HFFc6 (cell line): ENCODE measurements at regions not wholly inside any gene's neighbourhood (a gene's known extent, or its start where the extent isn't known, plus 50 kb on each side); places are given as distances from the start of the nearest gene placed in this dataset.

Experiments
- DNase-seq: peaks from one replicate; pipeline ENCODE4 v3.0.0-alpha.2; 2018
- H3K27ac Mint-ChIP-seq: 2 replicates; pipeline ENCODE4 v1.8.0; 2020; ENCODE audit warnings: mild to moderate bottlenecking, mixed read lengths
- H3K27me3 Mint-ChIP-seq: 2 replicates; pipeline ENCODE4 v1.8.0; 2021; ENCODE audit warnings: mild to moderate bottlenecking, moderate library complexity, mixed read lengths; ENCODE audit not compliant: insufficient read depth
- H3K36me3 Mint-ChIP-seq: 2 replicates; pipeline ENCODE4 v1.8.0; 2021; ENCODE audit warnings: low read depth, mixed read lengths
- H3K4me1 Mint-ChIP-seq: 2 replicates; pipeline ENCODE4 v1.8.0; 2020; ENCODE audit warnings: low read depth, mixed read lengths
- H3K4me3 Mint-ChIP-seq: 2 replicates; pipeline ENCODE4 v1.8.0; 2020; ENCODE audit warnings: mild to moderate bottlenecking, moderate library complexity, mixed read lengths
- H3K9me3 Mint-ChIP-seq: 2 replicates; pipeline ENCODE4 v1.8.0; 2020; ENCODE audit warnings: mild to moderate bottlenecking, mixed read lengths
- CTCF ChIP-seq: fragments of 200-600 bp; sonication (generic); IDR thresholded peaks from 2 replicates; pipeline ENCODE4 v1.5.0; 2021; ENCODE audit warnings: antibody characterized with exemption, mild to moderate bottlenecking

DNA sequence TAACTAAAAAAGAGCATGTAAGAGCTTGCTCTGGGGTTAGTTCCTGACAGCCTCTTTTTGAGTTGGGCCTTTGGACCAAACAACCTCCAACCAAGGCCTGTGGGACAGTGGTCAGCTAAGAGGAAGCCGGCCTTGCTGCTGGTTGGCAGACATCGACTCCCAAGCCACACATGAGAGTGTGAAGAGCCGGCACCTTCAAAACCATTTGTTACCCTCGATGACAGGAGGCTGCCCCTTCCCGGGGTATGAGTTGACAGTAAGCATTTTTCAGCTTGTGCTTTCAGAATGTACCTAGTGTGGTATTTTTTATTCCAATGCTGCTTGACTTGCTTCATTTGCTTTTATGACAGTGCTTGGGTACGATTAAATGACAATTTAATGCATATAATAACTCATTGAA is 168.6 kb upstream of the IGFBP7 start:
- Mint-ChIP-seq H3K9me3 (no peaks in the 10 kb centered on the region), H3K27me3 (peaks cover 10% of the 10 kb centered on the region), H3K4me3 (no peak overlapping the region), H3K27ac (no peak overlapping the region), H3K36me3 (no peaks in the 10 kb centered on the region), H3K4me1 (no peaks in the 10 kb centered on the region)
- TF ChIP-seq CTCF: no peak
- no peak for DNase-seq

DNA sequence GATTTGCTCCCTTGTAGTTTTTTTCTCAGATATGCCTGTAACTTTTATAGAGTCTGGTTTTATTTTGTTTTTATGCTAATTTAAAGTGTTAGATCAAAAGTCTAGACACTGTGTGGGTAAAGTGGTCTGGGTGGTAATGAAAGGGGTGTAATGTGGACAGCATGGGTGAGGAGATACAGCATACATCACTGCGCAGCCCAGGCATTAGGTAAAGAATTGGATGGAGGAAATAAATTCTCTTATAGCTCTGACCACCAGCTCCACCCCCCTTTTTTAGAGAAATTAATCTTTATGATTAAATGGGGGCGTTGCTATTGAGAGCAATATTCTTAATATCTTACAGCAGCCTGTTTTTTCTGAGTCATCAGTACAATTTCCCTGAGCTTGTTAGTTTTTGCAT is 163.9 kb upstream of the IGFBP7 start:
- TF ChIP-seq CTCF: no peak
- no peak for DNase-seq
- no peaks in the 10 kb centered on the region for H3K36me3 Mint-ChIP-seq
- no peaks in the 10 kb centered on the region for H3K4me1 Mint-ChIP-seq
- peaks cover 6% of the 10 kb centered on the region for H3K27me3 Mint-ChIP-seq
- no peak overlapping the region for H3K4me3 Mint-ChIP-seq
- no peaks in the 10 kb centered on the region for H3K9me3 Mint-ChIP-seq
- H3K27ac Mint-ChIP-seq: no peak overlapping the region

GRCh38 chr4:57270346-57270745 is 160.2 kb upstream of the IGFBP7 start:
- H3K4me1 Mint-ChIP-seq: no peaks in the 10 kb centered on the region
- peaks cover 6% of the 10 kb centered on the region for H3K27me3 Mint-ChIP-seq
- DNase-seq: no peak
- H3K4me3 Mint-ChIP-seq: no peak overlapping the region
- TF ChIP-seq CTCF: no peak
- H3K36me3 Mint-ChIP-seq: no peaks in the 10 kb centered on the region
- no peaks in the 10 kb centered on the region for H3K9me3 Mint-ChIP-seq
- no peak overlapping the region for H3K27ac Mint-ChIP-seq

GRCh38 chr4:57265831-57266582 is 155.8 kb upstream of the IGFBP7 start:
- H3K36me3 Mint-ChIP-seq: no peaks in the 10 kb centered on the region
- no peak for TF ChIP-seq CTCF
- H3K4me1 Mint-ChIP-seq: no peaks in the 10 kb centered on the region
- DNase-seq: no peak
- H3K27me3 Mint-ChIP-seq: peaks cover 8% of the 10 kb centered on the region
- H3K4me3 Mint-ChIP-seq: no peak overlapping the region
- no peaks in the 10 kb centered on the region for H3K9me3 Mint-ChIP-seq
- H3K27ac Mint-ChIP-seq: no peak overlapping the region

DNA sequence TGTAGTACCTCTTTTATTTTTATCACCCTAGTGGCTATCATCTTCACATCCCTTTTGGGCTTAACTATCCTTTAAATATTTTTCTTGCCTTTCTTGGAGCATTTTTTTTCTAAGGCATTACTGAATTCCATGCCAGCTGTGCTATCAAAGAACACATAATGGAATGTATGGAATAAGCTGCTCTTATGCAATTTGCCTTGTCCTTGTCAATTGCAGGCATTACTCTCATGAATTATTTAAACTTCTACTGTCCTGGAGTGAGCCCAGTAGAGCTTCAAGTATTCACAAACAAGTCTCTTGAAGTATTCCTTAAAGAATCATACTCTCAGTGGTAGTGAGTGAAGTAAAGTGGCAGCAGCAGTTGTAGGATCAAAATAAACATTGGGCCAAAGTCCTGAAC is 144.6 kb upstream of the IGFBP7 start:
- H3K4me1 Mint-ChIP-seq: no peaks in the 10 kb centered on the region
- no peaks in the 10 kb centered on the region for H3K36me3 Mint-ChIP-seq
- TF ChIP-seq CTCF: no peak
- H3K27me3 Mint-ChIP-seq: peaks cover 2% of the 10 kb centered on the region
- H3K9me3 Mint-ChIP-seq: no peaks in the 10 kb centered on the region
- H3K27ac Mint-ChIP-seq: no peak overlapping the region
- no peak for DNase-seq
- no peak overlapping the region for H3K4me3 Mint-ChIP-seq
